IMR-90 (cell line): ENCODE measurements at regions not wholly inside any gene's neighbourhood (a gene's known extent, or its start where the extent isn't known, plus 50 kb on each side); places are given as distances from the start of the nearest gene placed in this dataset.
"Not testable (repeated sequence)": the region's sequence is repeated elsewhere in the genome, so short reads cannot be mapped to it uniquely, and the experiment has no call there.

Experiments
- CEBPB ChIP-seq: IDR thresholded peaks from 2 replicates; pipeline ENCODE4 v1.6.1; 2012; ENCODE audit warnings: low read depth, low read length, improper control_type of control experiment
- CHD1 ChIP-seq: IDR thresholded peaks from 2 replicates; pipeline ENCODE4 v1.6.1; 2012; ENCODE audit warnings: low read depth, low read length, improper control_type of control experiment
- MAFK ChIP-seq: IDR thresholded peaks from 2 replicates; pipeline ENCODE4 v1.6.1; 2012; ENCODE audit warnings: low read depth, low read length, improper control_type of control experiment
- POLR2A ChIP-seq: IDR thresholded peaks from 2 replicates; pipeline ENCODE4 v1.6.1; 2012; ENCODE audit warnings: mild to moderate bottlenecking, low read depth, low read length
- RAD21 ChIP-seq: IDR thresholded peaks from 2 replicates; pipeline ENCODE4 v1.6.1; 2012; ENCODE audit warnings: low read length, improper control_type of control experiment
- RFX5 ChIP-seq: IDR thresholded peaks from 2 replicates; pipeline ENCODE4 v1.8.0; 2012; ENCODE audit warnings: low read depth, mild to moderate bottlenecking, low read length, moderate library complexity
- SMC3 ChIP-seq: fragments of 150-350 bp; IDR thresholded peaks from 2 replicates; pipeline ENCODE4 v1.6.1; 2016; ENCODE audit warnings: low read depth, mild to moderate bottlenecking, antibody characterized with exemption, low read length, moderate library complexity
- TF ChIP-seq, protein P1 (sequence below): conservative IDR thresholded peaks from 2 replicates; pipeline ENCODE4 v1.5.1; 2012; ENCODE audit warnings: mild to moderate bottlenecking, low read depth, low read length, improper control_type of control experiment
- TF ChIP-seq, protein P2 (sequence below): fragments of 150-350 bp; IDR thresholded peaks from 2 replicates; pipeline ENCODE4 v1.6.1; 2017; ENCODE audit warnings: mild to moderate bottlenecking, antibody characterized with exemption, low read length, low read depth

DNA sequence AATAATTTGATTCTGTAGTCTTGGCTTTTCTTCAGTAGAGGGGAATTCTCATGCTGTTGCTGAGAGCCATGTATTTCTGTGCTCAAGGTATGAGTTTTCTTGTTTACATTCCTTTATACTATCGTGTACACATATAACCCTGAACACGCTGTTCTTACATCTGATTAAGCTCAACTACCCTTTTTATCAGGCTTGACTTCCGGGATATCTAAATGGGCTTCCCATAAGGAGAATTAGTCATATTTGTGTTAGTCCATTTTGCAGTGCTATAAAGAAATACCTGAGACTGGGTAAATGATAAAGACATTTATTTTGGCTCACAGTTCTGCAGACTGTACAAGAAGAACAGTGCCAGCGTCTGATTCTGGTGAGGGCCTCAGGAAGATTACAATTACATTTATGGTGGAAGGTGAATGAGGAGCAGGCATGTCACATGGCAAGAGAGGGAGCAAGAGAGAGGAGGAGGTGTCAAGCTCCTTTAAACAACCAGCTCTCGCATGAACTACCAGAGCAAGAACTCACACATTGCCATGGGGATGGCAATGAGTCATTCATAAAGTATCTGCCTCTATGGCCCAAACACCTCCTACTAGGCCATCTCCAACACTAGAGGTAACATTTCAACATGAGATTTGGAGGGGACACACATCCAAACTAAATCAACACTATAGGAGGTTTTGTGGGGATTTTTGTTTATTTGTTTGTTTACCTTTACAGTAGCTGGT is 118.2 kb downstream of the LIMS4 start:
- TF ChIP-seq CHD1, POLR2A, RAD21, RFX5, SMC3, CEBPB, MAFK: not testable (repeated sequence)
- TF ChIP-seq, protein P1, sequence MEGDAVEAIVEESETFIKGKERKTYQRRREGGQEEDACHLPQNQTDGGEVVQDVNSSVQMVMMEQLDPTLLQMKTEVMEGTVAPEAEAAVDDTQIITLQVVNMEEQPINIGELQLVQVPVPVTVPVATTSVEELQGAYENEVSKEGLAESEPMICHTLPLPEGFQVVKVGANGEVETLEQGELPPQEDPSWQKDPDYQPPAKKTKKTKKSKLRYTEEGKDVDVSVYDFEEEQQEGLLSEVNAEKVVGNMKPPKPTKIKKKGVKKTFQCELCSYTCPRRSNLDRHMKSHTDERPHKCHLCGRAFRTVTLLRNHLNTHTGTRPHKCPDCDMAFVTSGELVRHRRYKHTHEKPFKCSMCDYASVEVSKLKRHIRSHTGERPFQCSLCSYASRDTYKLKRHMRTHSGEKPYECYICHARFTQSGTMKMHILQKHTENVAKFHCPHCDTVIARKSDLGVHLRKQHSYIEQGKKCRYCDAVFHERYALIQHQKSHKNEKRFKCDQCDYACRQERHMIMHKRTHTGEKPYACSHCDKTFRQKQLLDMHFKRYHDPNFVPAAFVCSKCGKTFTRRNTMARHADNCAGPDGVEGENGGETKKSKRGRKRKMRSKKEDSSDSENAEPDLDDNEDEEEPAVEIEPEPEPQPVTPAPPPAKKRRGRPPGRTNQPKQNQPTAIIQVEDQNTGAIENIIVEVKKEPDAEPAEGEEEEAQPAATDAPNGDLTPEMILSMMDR, result not testable (repeated sequence)
- TF ChIP-seq, protein P2, sequence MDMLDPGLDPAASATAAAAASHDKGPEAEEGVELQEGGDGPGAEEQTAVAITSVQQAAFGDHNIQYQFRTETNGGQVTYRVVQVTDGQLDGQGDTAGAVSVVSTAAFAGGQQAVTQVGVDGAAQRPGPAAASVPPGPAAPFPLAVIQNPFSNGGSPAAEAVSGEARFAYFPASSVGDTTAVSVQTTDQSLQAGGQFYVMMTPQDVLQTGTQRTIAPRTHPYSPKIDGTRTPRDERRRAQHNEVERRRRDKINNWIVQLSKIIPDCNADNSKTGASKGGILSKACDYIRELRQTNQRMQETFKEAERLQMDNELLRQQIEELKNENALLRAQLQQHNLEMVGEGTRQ, result not testable (repeated sequence)
